Gastrocnemius medialis (tissue), 4 donors: ENCODE measurements at regions not wholly inside any gene's neighbourhood (a gene's known extent, or its start where the extent isn't known, plus 50 kb on each side); places are given as distances from the start of the nearest gene placed in this dataset.

ENCODE experiments used
- POLR2A ChIP-seq, 2 donors: fragments of 450-650 bp; IDR thresholded peaks; one replicate each; pipeline ENCODE4 v1.6.1; 2017; ENCODE audit warnings: antibody characterized with exemption in 2 of 2, mild to moderate bottlenecking in 2 of 2, moderate library complexity in 2 of 2
- TF ChIP-seq, protein P1 (sequence below), 5 experiments: fragments of 450-650 bp in 3 of 5; fragments of 200-600 bp in 2 of 5; sonication (generic) in 2 of 5; IDR thresholded peaks in 4 of 5; conservative IDR thresholded peaks in 1 of 5; 1 replicate in 4 of 5; 2 replicates in 1 of 5; pipeline ENCODE4 v1.5.1; 2016 to 2019; ENCODE audit warnings: antibody characterized with exemption in 5 of 5, mild to moderate bottlenecking in 3 of 5, moderate library complexity in 3 of 5

DNA sequence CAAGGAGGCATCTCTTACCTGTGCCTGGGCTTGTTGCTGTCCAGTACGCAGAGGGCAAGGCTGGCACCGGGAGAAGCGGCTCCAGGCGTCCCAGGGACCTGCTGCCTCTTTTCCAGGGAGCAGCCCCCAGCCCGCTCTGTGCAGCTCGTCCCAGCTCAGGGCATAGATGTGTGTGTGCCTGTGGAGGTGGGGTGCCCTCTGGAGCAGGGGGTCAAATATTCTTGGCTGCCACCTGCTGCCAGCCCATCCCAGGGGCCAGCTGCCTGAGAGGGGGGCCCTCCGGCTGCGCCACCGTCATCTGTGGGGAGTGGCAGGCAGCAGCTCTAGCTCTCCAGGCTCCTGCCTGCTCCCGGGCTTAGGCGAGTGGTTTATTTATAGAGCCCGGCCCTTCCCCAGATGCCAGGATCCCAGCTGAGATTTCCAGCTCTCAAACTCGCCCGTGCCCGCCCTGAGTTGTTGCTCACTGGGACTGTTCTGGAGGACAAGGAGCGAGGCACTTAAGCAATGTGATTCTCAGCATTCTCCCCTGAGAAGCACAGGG is 87.5 kb downstream of the RTL6 start:
- TF ChIP-seq, protein P1, sequence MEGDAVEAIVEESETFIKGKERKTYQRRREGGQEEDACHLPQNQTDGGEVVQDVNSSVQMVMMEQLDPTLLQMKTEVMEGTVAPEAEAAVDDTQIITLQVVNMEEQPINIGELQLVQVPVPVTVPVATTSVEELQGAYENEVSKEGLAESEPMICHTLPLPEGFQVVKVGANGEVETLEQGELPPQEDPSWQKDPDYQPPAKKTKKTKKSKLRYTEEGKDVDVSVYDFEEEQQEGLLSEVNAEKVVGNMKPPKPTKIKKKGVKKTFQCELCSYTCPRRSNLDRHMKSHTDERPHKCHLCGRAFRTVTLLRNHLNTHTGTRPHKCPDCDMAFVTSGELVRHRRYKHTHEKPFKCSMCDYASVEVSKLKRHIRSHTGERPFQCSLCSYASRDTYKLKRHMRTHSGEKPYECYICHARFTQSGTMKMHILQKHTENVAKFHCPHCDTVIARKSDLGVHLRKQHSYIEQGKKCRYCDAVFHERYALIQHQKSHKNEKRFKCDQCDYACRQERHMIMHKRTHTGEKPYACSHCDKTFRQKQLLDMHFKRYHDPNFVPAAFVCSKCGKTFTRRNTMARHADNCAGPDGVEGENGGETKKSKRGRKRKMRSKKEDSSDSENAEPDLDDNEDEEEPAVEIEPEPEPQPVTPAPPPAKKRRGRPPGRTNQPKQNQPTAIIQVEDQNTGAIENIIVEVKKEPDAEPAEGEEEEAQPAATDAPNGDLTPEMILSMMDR (IDR thresholded peaks at IDR 0.05 in 4 of 5, conservative IDR thresholded peaks at IDR 0.05 in 1 of 5), result no peak
- TF ChIP-seq POLR2A (IDR thresholded peaks at IDR 0.05), result no peak
